Left ventricle myocardium superior (tissue), 1 donor: ENCODE measurements at regions not wholly inside any gene's neighbourhood (a gene's known extent, or its start where the extent isn't known, plus 50 kb on each side); places are given as distances from the start of the nearest gene placed in this dataset.
"Not testable (repeated sequence)": the region's sequence is repeated elsewhere in the genome, so short reads cannot be mapped to it uniquely, and the experiment has no call there.

ENCODE experiments used
- ATAC-seq: fragments of 200-7000 bp; cut with Tn5 transposase; one replicate; pipeline ENCODE4 v1.9.1; 2020; ENCODE audit warnings: mild to moderate bottlenecking, moderate library complexity
- DNase-seq: peaks from one replicate; pipeline ENCODE4 v3.0.0-alpha.2; 2020
- intact Hi-C: fragments of 100-400 bp; cut with micrococcal nuclease; formaldehyde crosslinking; loops from one replicate; pipeline ENCODE4 v1.11.0; 2022
- donor health status: DM: no; HTN: yes; CAD: no; lungs with severe emphysema.

DNA sequence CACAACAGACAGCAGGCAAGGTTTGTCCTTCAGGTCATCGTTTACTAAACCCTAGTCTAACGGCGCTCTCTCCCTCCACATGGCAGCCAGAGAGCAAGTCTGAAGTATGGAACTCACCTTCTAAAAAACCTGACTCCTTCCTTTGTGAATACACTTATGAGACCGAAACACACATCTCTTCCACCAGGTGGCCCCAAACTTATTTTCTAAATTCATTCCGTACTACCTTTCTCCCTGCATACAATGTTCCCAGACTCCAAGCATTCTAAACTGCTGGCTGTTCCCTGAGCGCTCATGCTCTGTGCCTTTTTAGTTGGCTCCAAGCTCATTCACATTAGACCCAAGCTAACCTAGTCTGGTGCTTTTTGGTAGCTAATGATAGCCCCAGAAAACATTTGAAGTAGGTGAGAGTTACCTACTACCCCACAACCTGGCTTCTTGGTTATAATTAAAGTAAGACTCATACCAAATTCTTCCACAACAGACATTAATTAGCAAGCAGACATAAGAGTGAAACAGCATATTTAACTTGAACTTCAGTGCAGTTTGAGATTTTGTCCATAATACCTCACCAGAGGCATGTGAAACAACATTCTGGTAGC is 67.6 kb upstream of the DCLK2 start:
- no peak for DNase-seq
- ATAC-seq = peak; percentile 91
- intact Hi-C loops = no loop called here

DNA sequence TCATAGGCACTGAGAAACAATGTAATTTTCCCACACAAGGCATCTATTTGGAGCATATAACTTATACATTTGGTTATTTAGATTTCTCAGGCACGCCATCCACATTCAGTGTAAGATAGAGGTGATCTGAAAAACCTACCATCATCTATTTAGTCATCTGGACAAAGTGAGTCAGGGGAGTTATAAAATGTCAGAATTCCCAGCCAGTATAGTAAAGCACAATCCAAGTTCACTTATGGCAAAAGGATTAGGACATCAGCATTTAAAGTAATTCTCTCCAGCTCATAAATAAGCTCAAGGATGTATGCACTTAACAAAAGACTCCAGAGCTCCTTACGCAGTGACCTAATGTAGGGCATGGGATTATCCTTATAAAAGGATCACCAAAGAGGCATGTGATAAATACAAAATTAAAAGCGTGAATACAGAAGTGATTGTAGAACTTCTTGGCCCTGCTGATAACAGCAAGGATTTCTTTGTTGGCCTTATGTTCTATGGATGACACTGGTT is 65.3 kb upstream of the DCLK2 start:
- intact Hi-C loops = no loop called here
- ATAC-seq = no peak
- no peak for DNase-seq

DNA sequence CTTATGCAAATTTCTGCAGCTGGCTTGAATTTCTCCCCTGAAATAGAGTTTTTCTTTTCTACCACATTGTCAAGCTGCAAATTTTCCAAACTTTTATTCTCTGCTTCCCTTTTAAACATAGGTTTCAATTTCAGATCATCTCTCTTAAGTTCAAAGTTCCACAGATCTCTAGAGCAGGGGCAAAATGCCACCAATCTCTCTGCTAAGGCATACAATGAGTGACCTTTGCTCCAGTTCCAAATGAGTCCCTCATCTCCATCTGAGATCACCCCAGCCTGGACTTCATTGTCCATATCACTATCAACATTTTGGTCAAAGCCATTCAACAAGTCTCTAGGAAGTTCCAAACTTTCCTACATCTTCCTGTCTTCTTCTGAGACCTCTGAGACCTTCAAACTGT is 62.3 kb upstream of the DCLK2 start:
- intact Hi-C loops, ATAC-seq, DNase-seq: not testable (repeated sequence)

DNA sequence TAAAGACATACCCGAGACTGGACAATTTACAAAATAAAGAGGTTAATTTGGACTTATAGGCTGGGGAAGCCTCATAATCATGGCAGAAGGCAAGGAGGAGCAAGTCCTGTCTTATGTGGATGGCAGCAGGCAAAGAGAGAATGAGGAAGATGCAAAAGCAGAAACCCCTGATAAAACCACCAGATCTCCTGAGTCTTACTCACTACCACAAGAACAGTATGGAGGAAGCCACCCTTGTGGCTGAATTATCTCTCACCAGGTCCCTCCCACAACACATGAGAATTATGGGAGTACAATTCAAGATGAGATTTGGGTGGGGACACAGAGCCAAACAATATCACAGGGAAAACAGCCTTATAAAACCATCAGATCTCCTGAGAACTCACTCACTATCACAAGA is 61.6 kb upstream of the DCLK2 start:
- intact Hi-C loops = not testable (repeated sequence)

DNA sequence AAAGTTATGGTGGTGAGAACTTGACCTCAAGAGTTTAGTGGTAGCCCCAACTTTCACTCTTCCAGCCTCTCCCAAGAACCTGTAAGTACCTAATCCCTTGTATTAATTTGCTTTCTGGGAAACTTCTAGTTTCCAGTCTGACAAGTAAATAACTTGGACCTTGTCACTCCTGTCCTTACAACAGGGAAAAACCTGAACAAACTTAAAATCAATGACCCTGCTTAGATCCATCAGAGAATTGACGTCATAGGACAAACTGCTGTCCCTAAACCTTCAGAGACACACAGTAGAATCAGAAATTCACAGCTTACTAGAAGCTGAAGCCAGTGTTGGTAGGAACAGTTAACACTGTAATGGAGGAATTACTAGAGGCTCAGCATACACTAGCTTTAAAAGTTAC is 60.0 kb upstream of the DCLK2 start:
- DNase-seq (no peak), ATAC-seq (no peak)
- intact Hi-C loops = no loop called here

More for the DNA sequence above, 61.6 kb upstream of the DCLK2 start:
- ATAC-seq, DNase-seq: not testable (repeated sequence)

GRCh38 chr4:150021483-150021882 is 56.8 kb upstream of the DCLK2 start:
- no peak for ATAC-seq
- no peak for DNase-seq
- intact Hi-C loops = no loop called here

- DNase-seq (no peak), ATAC-seq (no peak)
- intact Hi-C loops = no loop called here
Observed at GRCh38 chr4:150023489-150023888, 54.8 kb upstream of the DCLK2 start.

GRCh38 chr4:150026987-150027386 is 51.3 kb upstream of the DCLK2 start:
- DNase-seq, ATAC-seq, intact Hi-C loops: not testable (repeated sequence)
